IMR-90 (cell line): ENCODE measurements at regions not wholly inside any gene's neighbourhood (a gene's known extent, or its start where the extent isn't known, plus 50 kb on each side); places are given as distances from the start of the nearest gene placed in this dataset.

ENCODE experiments used
- ATAC-seq: fragments of 200-7000 bp; cut with Tn5 transposase; 2 replicates; pipeline ENCODE4 v1.9.1; 2020; ENCODE audit warnings: low read depth, mild to moderate bottlenecking, moderate library complexity
- BruUV-seq: library from RNA; stranded (reverse); fragments of 400-500 nt; replicated peaks from 2 replicates; lab custom pipeline; 2021; lab: Mats Ljungman, UMichigan
- CTCF ChIA-PET: fragments of 300-600 bp; formaldehyde crosslinking; extraction: SDS; loops from one replicate; lab custom pipeline; 2021; ENCODE audit warnings: antibody characterized with exemption; lab: Yijun Ruan, JAX
- POLR2A ChIA-PET: fragments of 300-600 bp; sonication (Branson Sonifier 250); formaldehyde crosslinking; loops from one replicate; lab custom pipeline; 2022; ENCODE audit warnings: antibody characterized with exemption; ENCODE audit not compliant: unreplicated experiment; lab: Charles Lee
- DNase-seq: peaks from one replicate; pipeline ENCODE4 v3.0.0; 2013
- H2AFZ ChIP-seq: replicated peaks from 2 replicates; pipeline ENCODE3; 2013; ENCODE audit warnings: low read length, mild to moderate bottlenecking; ENCODE audit not compliant: poor library complexity
- H2AK5ac ChIP-seq: 2 replicates; pipeline ENCODE4 v1.6.1; 2013; ENCODE audit warnings: low read depth, low read length, inconsistent platforms
- H2AK9ac ChIP-seq: replicated peaks from 2 replicates; pipeline ENCODE3; 2013; ENCODE audit warnings: mild to moderate bottlenecking, low read depth, low read length, moderate library complexity; ENCODE audit not compliant: poor library complexity
- H2BK120ac ChIP-seq: 2 replicates; pipeline ENCODE4 v1.6.1; 2013; ENCODE audit warnings: low read depth, low read length, inconsistent platforms
- H2BK15ac ChIP-seq: 3 replicates; pipeline ENCODE4 v1.6.1; 2013; ENCODE audit warnings: low read depth, low read length, inconsistent platforms
- H2BK20ac ChIP-seq: 2 replicates; pipeline ENCODE4 v1.6.1; 2013; ENCODE audit warnings: low read depth, mild to moderate bottlenecking, inconsistent platforms, low read length, moderate library complexity
- H2BK5ac ChIP-seq: 2 replicates; pipeline ENCODE4 v1.6.1; 2013; ENCODE audit warnings: mild to moderate bottlenecking, low read depth, low read length, inconsistent platforms; ENCODE audit not compliant: poor library complexity, severe bottlenecking
- H3K14ac ChIP-seq: replicated peaks from 2 replicates; pipeline ENCODE4 v1.6.1; 2013; ENCODE audit warnings: low read depth, low read length, inconsistent platforms
- H3K18ac ChIP-seq: 2 replicates; pipeline ENCODE4 v1.6.1; 2013; ENCODE audit warnings: low read depth, low read length, control low read depth
- H3K23ac ChIP-seq: 2 replicates; pipeline ENCODE4 v1.6.1; 2013; ENCODE audit warnings: low read depth, low read length, inconsistent platforms
- H3K27ac ChIP-seq: 2 replicates; pipeline ENCODE4 v1.5.1; 2013; ENCODE audit warnings: mild to moderate bottlenecking, control low read depth, low read length; ENCODE audit not compliant: insufficient read depth
- H3K27me3 ChIP-seq: 2 replicates; pipeline ENCODE4 v1.6.1; 2013; ENCODE audit warnings: low read length; ENCODE audit not compliant: control insufficient read depth, insufficient read depth
- H3K36me3 ChIP-seq: 2 replicates; pipeline ENCODE4 v1.6.1; 2013; ENCODE audit warnings: low read length, mixed read lengths; ENCODE audit not compliant: control insufficient read depth, insufficient read depth
- H3K4ac ChIP-seq: 2 replicates; pipeline ENCODE4 v1.6.1; 2013; ENCODE audit warnings: low read depth, low read length, inconsistent platforms
- H3K4me1 ChIP-seq: 2 replicates; pipeline ENCODE4 v1.6.1; 2013; ENCODE audit warnings: low read length, mixed read lengths; ENCODE audit not compliant: control insufficient read depth, insufficient read depth
- H3K4me2 ChIP-seq: 2 replicates; pipeline ENCODE4 v1.6.1; 2013; ENCODE audit warnings: low read depth, mild to moderate bottlenecking, control low read depth, low read length, moderate library complexity
- H3K4me3 ChIP-seq: 2 replicates; pipeline ENCODE4 v1.5.1; 2013; ENCODE audit warnings: low read depth, mild to moderate bottlenecking, control low read depth, low read length, moderate library complexity; ENCODE audit not compliant: insufficient read depth
- H3K56ac ChIP-seq: 2 replicates; pipeline ENCODE4 v1.6.1; 2013; ENCODE audit warnings: low read length, inconsistent platforms; ENCODE audit not compliant: insufficient read depth; ENCODE audit errors: extremely low read depth
- H3K79me1 ChIP-seq, 2 experiments: 2 replicates each; pipeline ENCODE4 v1.6.1; 2013; ENCODE audit warnings: low read length in 2 of 2, inconsistent platforms in 1 of 2, low read depth in 1 of 2
- H3K9ac ChIP-seq: 2 replicates; pipeline ENCODE4 v1.6.1; 2013; ENCODE audit warnings: low read depth, low read length, control low read depth
- H3K9me1 ChIP-seq: 2 replicates; pipeline ENCODE4 v1.6.1; 2013; ENCODE audit warnings: low read length, inconsistent platforms; ENCODE audit not compliant: insufficient read depth
- H3K9me3 ChIP-seq: 2 replicates; pipeline ENCODE4 v1.6.1; 2013; ENCODE audit warnings: low read length; ENCODE audit not compliant: control insufficient read depth, insufficient read depth
- H4K20me1 ChIP-seq: 2 replicates; pipeline ENCODE4 v1.6.1; 2013; ENCODE audit warnings: low read length, inconsistent platforms; ENCODE audit not compliant: insufficient read depth
- H4K5ac ChIP-seq: 2 replicates; pipeline ENCODE4 v1.6.1; 2013; ENCODE audit warnings: mild to moderate bottlenecking, low read depth, low read length, control low read depth
- H4K8ac ChIP-seq, 2 experiments: 2 replicates each; pipeline ENCODE4 v1.6.1; 2013; ENCODE audit warnings: low read depth in 2 of 2, low read length in 2 of 2, control low read depth in 1 of 2, inconsistent platforms in 1 of 2
- H4K91ac ChIP-seq: 2 replicates; pipeline ENCODE4 v1.6.1; 2013; ENCODE audit warnings: low read depth, low read length, inconsistent platforms; ENCODE audit not compliant: insufficient read depth
- BHLHE40 ChIP-seq: fragments of 150-350 bp; IDR thresholded peaks from 2 replicates; pipeline ENCODE4 v1.6.1; 2016; ENCODE audit warnings: mild to moderate bottlenecking, low read depth, low read length
- CEBPB ChIP-seq: IDR thresholded peaks from 2 replicates; pipeline ENCODE4 v1.6.1; 2012; ENCODE audit warnings: low read depth, low read length, improper control_type of control experiment
- RAD21 ChIP-seq: IDR thresholded peaks from 2 replicates; pipeline ENCODE4 v1.6.1; 2012; ENCODE audit warnings: low read length, improper control_type of control experiment
- RFX5 ChIP-seq: IDR thresholded peaks from 2 replicates; pipeline ENCODE4 v1.8.0; 2012; ENCODE audit warnings: low read depth, mild to moderate bottlenecking, low read length, moderate library complexity
- WGBS, 2 experiments: methylation state at CpG; one replicate each; pipeline versions ENCODE4 v1.1.5 to v1.1.7; 2013; ENCODE audit warnings: missing lambda C conversion rate in 2 of 2; ENCODE audit not compliant: insufficient read length in 1 of 2; ENCODE audit errors: extremely low coverage in 2 of 2; 5-methylcytosine and 5-hydroxymethylcytosine counted together
- dilution Hi-C: fragments of 300-500 bp; cut with HindIII; formaldehyde crosslinking; loops from one replicate; pipeline ENCODE4 v1.14.3; 2018; ENCODE audit warnings: low sequenced_read_pairs; ENCODE audit not compliant: unreplicated experiment
- in situ Hi-C: fragments of 300-500 bp; cut with MboI; formaldehyde crosslinking; loops from 3 replicates; pipeline ENCODE4 v1.14.3; 2019; ENCODE audit warnings: low sequenced_read_pairs, inconsistent platforms, mixed read lengths
- intact Hi-C: fragments of 100-400 bp; cut with micrococcal nuclease; formaldehyde crosslinking; loops from 2 replicates; pipeline ENCODE4 v1.10.0; 2022
- TF ChIP-seq, protein P1 (sequence below): fragments of 150-350 bp; IDR thresholded peaks from 2 replicates; pipeline ENCODE4 v1.6.1; 2016; ENCODE audit warnings: low read depth, mild to moderate bottlenecking, low read length, moderate library complexity, borderline replicate concordance

- DNase-seq = no peak
- Histone ChIP-seq H3K4me1 (no peaks in the 10 kb centered on the region), H3K79me1 (no peaks in the 10 kb centered on the region), H3K4ac (no peak overlapping the region), H3K27ac (no peak overlapping the region), H2BK15ac (no peak overlapping the region), H4K20me1 (no peaks in the 10 kb centered on the region), H4K5ac (no peak overlapping the region), H4K8ac (no peak overlapping the region), H3K18ac (no peak overlapping the region), H3K9me3 (no peaks in the 10 kb centered on the region), H3K36me3 (no peaks in the 10 kb centered on the region), H2BK120ac (no peak overlapping the region), H3K56ac (no peak overlapping the region), H3K23ac (no peak overlapping the region), H2BK5ac (no peak overlapping the region), H3K27me3 (no peaks in the 10 kb centered on the region), H2AK5ac (no peak overlapping the region), H2AK9ac (no peak overlapping the region), H3K14ac (no peak overlapping the region), H2BK20ac (no peak overlapping the region), H3K9me1 (no peaks in the 10 kb centered on the region), H2AFZ (no peak overlapping the region), H4K91ac (no peak overlapping the region), H3K9ac (no peak overlapping the region), H3K4me2 (no peak overlapping the region), H3K4me3 (no peak overlapping the region)
- dilution Hi-C loops (no loop called here), in situ Hi-C loops (no loop called here), intact Hi-C loops (no loop called here)
- CTCF ChIA-PET = no interaction called here
- POLR2A ChIA-PET = no interaction called here
- ATAC-seq = no peak
- no peak for TF ChIP-seq CEBPB
- no peak for TF ChIP-seq RAD21
- TF ChIP-seq, protein P1, sequence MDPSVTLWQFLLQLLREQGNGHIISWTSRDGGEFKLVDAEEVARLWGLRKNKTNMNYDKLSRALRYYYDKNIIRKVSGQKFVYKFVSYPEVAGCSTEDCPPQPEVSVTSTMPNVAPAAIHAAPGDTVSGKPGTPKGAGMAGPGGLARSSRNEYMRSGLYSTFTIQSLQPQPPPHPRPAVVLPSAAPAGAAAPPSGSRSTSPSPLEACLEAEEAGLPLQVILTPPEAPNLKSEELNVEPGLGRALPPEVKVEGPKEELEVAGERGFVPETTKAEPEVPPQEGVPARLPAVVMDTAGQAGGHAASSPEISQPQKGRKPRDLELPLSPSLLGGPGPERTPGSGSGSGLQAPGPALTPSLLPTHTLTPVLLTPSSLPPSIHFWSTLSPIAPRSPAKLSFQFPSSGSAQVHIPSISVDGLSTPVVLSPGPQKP = no peak
- no peak for TF ChIP-seq BHLHE40
- no peak for TF ChIP-seq RFX5
- no CpG with 5 or more reads among the region's 3 CpGs for WGBS, 2 experiments
- no TSS peak for BruUV-seq
Measured at GRCh38 chr2:59733970-59734369, 819.5 kb downstream of the BCL11A start.
